Lower leg skin (tissue), 4 donors: ENCODE measurements at regions not wholly inside any gene's neighbourhood (a gene's known extent, or its start where the extent isn't known, plus 50 kb on each side); places are given as distances from the start of the nearest gene placed in this dataset.

Experiments
- DNase-seq, 2 donors: peaks; one replicate each; pipeline ENCODE4 v3.0.0-alpha.2; 2019; ENCODE audit warnings: low spot score in 2 of 2
- H3K4me3 ChIP-seq: fragments of 200-600 bp; sonication (generic); 2 replicates; pipeline ENCODE4 v1.5.1; 2017; ENCODE audit warnings: mild to moderate bottlenecking, low read depth; ENCODE audit not compliant: poor library complexity, severe bottlenecking
- CTCF ChIP-seq, 3 donors: fragments of 450-650 bp; IDR thresholded peaks; one replicate each; pipeline ENCODE4 v1.5.1; 2016; ENCODE audit warnings: antibody characterized with exemption in 3 of 3, mild to moderate bottlenecking in 3 of 3, moderate library complexity in 2 of 3
- POLR2A ChIP-seq, 2 donors: fragments of 450-650 bp; IDR thresholded peaks; one replicate each; pipeline ENCODE4 v1.6.1; 2016 to 2017; ENCODE audit warnings: antibody characterized with exemption in 2 of 2, mild to moderate bottlenecking in 1 of 2, moderate library complexity in 1 of 2
- WGBS, 2 donors: methylation state at CpG; one replicate each; pipeline ENCODE4 v1.1.5; 2018; 5-methylcytosine and 5-hydroxymethylcytosine counted together
- intact Hi-C: fragments of 100-400 bp; cut with DNase I; formaldehyde crosslinking; loops from one replicate; pipeline ENCODE4 v1.15.0; 2023; ENCODE audit warnings: low total_unique reads

DNA sequence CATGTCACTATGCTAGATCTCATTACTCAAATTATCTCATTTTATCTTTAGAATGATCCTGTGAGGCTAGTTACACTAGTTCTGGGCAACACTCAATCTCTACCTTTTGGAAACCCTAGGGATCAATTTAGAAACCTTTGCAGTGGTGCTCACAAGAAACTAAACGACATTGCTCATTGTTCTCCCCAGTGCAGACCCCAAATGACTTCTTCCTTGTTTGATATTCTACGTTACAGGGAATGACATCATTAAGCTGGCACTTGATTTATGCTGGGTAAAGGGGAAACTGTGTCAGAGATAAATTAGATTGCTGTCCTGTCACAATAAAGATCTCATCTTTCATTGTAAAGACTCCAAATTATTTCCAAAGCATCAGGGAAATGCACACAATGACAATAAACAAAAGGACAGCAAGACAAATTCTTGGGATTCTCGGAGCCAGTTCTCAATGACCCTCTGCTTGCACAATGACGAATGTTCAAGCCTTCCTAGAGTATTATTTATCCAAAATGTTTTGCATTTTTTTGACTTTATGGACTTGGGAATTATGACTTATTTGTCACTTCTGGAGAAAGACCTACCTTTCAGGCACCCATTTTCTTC lies 1121.8 kb upstream of the TENM4 start:
- WGBS, 2 donors: 46 to 56% methylated on average over 4 of the region's 4 CpGs
- no peak overlapping the region for H3K4me3 ChIP-seq
- intact Hi-C loops: no loop called here
- DNase-seq: no peak
- TF ChIP-seq POLR2A (IDR thresholded peaks at IDR 0.05) (no peak), CTCF (IDR thresholded peaks at IDR 0.05) (no peak)

- TF ChIP-seq CTCF (IDR thresholded peaks at IDR 0.05) (no peak), POLR2A (IDR thresholded peaks at IDR 0.05) (no peak)
- intact Hi-C loops: no loop called here
- H3K4me3 ChIP-seq: no peak overlapping the region
- WGBS, 2 donors: 86 to 88% methylated on average over 2 of the region's 2 CpGs
- no peak for DNase-seq
These were observed 1119.1 kb upstream of the TENM4 start for GRCh38 chr11:80559942-80560341.

DNA sequence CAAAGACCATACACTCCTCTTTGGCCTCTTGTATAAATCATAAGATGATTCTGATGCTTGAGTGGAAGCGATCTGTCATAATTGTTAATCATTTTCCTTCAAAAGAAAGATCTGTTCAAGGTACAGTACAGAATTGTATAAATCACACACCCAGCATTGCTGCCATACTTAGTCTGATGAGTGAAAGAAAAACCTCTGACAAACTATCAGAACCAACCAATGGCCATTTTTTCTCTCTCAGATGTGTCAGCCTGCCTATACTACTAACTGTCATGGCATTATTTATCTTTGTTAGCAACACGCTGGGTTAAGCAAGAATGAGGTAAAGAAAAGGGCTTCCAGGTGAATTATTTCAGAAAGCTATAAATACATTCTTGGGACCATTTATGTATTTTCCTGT lies 1112.7 kb upstream of the TENM4 start:
- TF ChIP-seq POLR2A (IDR thresholded peaks at IDR 0.05) (no peak), CTCF (IDR thresholded peaks at IDR 0.05) (no peak)
- no peak for DNase-seq
- no peak overlapping the region for H3K4me3 ChIP-seq
- WGBS, 2 donors: 44 to 75% methylated on average over 2 of the region's 2 CpGs
- intact Hi-C loops: no loop called here

GRCh38 chr11:80542704-80543103 lies 1101.9 kb upstream of the TENM4 start:
- no peak for DNase-seq
- no peak overlapping the region for H3K4me3 ChIP-seq
- intact Hi-C loops: no loop called here
- 87 to 91% methylated on average over 2 of the region's 2 CpGs for WGBS, 2 donors
- TF ChIP-seq CTCF (IDR thresholded peaks at IDR 0.05): no peak
- no peak for TF ChIP-seq POLR2A (IDR thresholded peaks at IDR 0.05)

DNA sequence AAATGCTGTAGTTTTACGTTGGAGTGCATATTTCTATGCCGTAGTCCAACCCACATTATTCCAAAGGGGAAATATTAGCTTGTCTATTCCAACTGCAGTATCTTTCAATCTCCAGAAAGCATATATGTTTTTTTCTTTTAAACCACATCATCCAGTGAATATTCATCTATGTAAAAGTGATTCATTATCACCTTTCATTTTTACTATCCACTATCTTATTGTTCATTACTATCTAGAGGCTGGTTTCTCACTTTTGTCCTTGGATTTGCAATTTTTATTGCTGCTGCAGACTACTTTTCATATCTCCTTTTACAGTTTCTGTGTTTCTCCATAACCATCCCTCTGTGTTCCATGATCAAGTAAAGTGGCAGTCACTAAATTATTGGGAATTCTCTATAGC lies 1097.2 kb upstream of the TENM4 start:
- no peak for DNase-seq
- 73 to 84% methylated on average over 2 of the region's 2 CpGs for WGBS, 2 donors
- intact Hi-C loops: no loop called here
- TF ChIP-seq CTCF (IDR thresholded peaks at IDR 0.05) (no peak), POLR2A (IDR thresholded peaks at IDR 0.05) (no peak)
- H3K4me3 ChIP-seq: no peak overlapping the region

DNA sequence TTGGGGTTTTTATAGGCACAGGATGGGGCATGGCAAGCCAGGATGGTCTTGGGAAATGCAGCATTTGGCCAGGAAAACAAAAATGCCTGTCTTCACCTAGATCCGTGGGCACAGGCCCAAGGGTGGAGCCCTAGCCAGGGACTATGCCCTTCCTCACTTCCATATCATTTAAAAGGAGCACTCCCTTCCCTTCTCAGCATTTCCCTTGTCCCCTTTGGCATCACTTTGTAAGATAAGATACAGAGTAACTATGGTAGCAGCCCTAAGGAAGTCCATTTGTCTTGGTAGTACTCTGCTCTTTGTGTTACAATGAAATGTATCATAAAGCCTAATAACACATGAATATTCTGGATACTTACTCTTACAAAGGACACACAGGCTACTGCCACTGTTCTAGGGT lies 1092.6 kb upstream of the TENM4 start:
- intact Hi-C loops: no loop called here
- DNase-seq: no peak
- TF ChIP-seq CTCF (IDR thresholded peaks at IDR 0.05): no peak
- TF ChIP-seq POLR2A (IDR thresholded peaks at IDR 0.05): no peak
- 59 to 77% methylated on average over 1 of the region's 1 CpG for WGBS, 2 donors
- H3K4me3 ChIP-seq: no peak overlapping the region
